CD4-positive, alpha-beta T cell (primary cell): ENCODE measurements at regions not wholly inside any gene's neighbourhood (a gene's known extent, or its start where the extent isn't known, plus 50 kb on each side); places are given as distances from the start of the nearest gene placed in this dataset.

Experiments used
- ATAC-seq: fragments of 200-7000 bp; cut with Tn5 transposase; one replicate; pipeline ENCODE4 v1.10.0; 2022; ENCODE audit warnings: mild to moderate bottlenecking; ENCODE audit not compliant: poor library complexity
- CTCF ChIA-PET: fragments of 350-600 bp; sonication (Branson Sonifier 250); formaldehyde crosslinking; loops from one replicate; lab custom pipeline; 2021; ENCODE audit warnings: antibody characterized with exemption, inconsistent platforms; lab: Charles Lee
- POLR2A ChIA-PET: fragments of 350-600 bp; sonication (Branson Sonifier 250); formaldehyde crosslinking; loops from one replicate; lab custom pipeline; 2021; ENCODE audit warnings: antibody characterized with exemption, inconsistent platforms; lab: Charles Lee
- DNase-seq, 14 experiments: peaks; one replicate each; pipeline ENCODE4 v3.0.0-alpha.2; 2013 to 2020; ENCODE audit warnings: mixed read lengths in 2 of 14
- H3K27ac ChIP-seq, 2 donors: one replicate each; pipeline versions ENCODE4 v1.5.1 to v1.7.0; 2013; ENCODE audit warnings: low read length in 2 of 2, low read depth in 1 of 2, mild to moderate bottlenecking in 1 of 2
- H3K27me3 ChIP-seq, 2 experiments: 1 replicate in 1 of 2; 2 replicates in 1 of 2; pipeline versions ENCODE4 v1.6.1 to v1.7.0; 2013; ENCODE audit warnings: low read length in 2 of 2, control low read depth in 1 of 2, mild to moderate bottlenecking in 1 of 2, moderate library complexity in 1 of 2; ENCODE audit not compliant: insufficient read depth in 2 of 2, control insufficient read depth in 1 of 2
- H3K36me3 ChIP-seq: one replicate; pipeline ENCODE4 v1.6.1; 2013; ENCODE audit warnings: low read length, control low read depth; ENCODE audit not compliant: insufficient read depth
- H3K4me1 ChIP-seq: one replicate; pipeline ENCODE4 v1.6.1; 2013; ENCODE audit warnings: low read length, control low read depth; ENCODE audit not compliant: insufficient read depth
- H3K4me3 ChIP-seq: one replicate; pipeline ENCODE4 v1.5.1; 2013; ENCODE audit warnings: mild to moderate bottlenecking, low read length, moderate library complexity
- H3K9me3 ChIP-seq, 2 experiments: 1 replicate in 1 of 2; 2 replicates in 1 of 2; pipeline versions ENCODE4 v1.6.1 to v1.7.0; 2013; ENCODE audit warnings: low read length in 2 of 2, mild to moderate bottlenecking in 2 of 2, control low read depth in 1 of 2, moderate library complexity in 1 of 2; ENCODE audit not compliant: control insufficient read depth in 1 of 2, insufficient read depth in 1 of 2
- H3K27ac Mint-ChIP-seq: one replicate; pipeline ENCODE4 v1.8.0; 2020; ENCODE audit warnings: mixed read lengths
- H3K27me3 Mint-ChIP-seq: one replicate; pipeline ENCODE4 v1.8.0; 2021; ENCODE audit warnings: mixed read lengths
- H3K36me3 Mint-ChIP-seq: one replicate; pipeline ENCODE4 v1.8.0; 2021; ENCODE audit warnings: low read depth, mixed read lengths
- H3K4me1 Mint-ChIP-seq: one replicate; pipeline ENCODE4 v1.8.0; 2021; ENCODE audit warnings: low read depth, mixed read lengths
- H3K4me3 Mint-ChIP-seq: one replicate; pipeline ENCODE4 v1.8.0; 2020; ENCODE audit warnings: mild to moderate bottlenecking, mixed read lengths
- H3K9me3 Mint-ChIP-seq: one replicate; pipeline ENCODE4 v1.8.0; 2020; ENCODE audit warnings: mixed read lengths
- intact Hi-C, 2 experiments: fragments of 100-400 bp; cut with DNase I in 1 of 2; cut with micrococcal nuclease in 1 of 2; formaldehyde crosslinking; loops; one replicate each; pipeline versions ENCODE4 v1.15.1 to v1.9.0; 2023 to 2025; cut with DNase I, micrococcal nuclease
- TF ChIP-seq, protein P1 (sequence below): fragments of 200-600 bp; IDR thresholded peaks from one replicate; pipeline ENCODE4 v1.8.0; 2022; ENCODE audit warnings: antibody characterized with exemption, mild to moderate bottlenecking

DNA sequence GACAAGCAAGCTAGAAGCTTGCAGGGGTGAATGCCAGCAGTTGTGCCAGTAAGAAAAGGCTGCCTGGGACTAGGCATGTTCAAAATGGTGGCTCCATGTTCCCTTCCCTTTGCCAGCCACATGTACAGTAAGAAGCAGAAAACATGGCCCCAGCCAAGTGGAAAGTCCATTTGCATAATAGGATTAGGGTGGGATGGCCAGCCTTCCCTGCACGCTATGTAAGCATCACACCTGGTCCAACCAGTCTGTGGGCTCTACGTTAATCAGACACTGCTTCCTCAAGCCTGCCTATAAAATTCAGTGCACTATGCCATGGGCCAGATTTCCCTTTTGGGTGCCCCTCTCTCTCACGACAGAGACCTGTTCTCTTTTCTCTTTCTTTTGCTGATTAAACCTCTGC lies 288.4 kb downstream of the GXYLT1 start:
- H3K27me3 ChIP-seq, result no peaks in the 10 kb centered on the region
- intact Hi-C loops, result no loop called here
- ATAC-seq (no peak), DNase-seq (no peak)
- H3K27ac ChIP-seq, result no peak overlapping the region
- no peak overlapping the region for H3K4me3 ChIP-seq
- Mint-ChIP-seq H3K4me1 (no peaks in the 10 kb centered on the region), H3K36me3 (no peaks in the 10 kb centered on the region), H3K9me3 (no peaks in the 10 kb centered on the region), H3K4me3 (no peak overlapping the region), H3K27ac (no peak overlapping the region), H3K27me3 (no peaks in the 10 kb centered on the region)
- H3K4me1 ChIP-seq, result no peaks in the 10 kb centered on the region
- CTCF ChIA-PET, result no interaction called here
- TF ChIP-seq, protein P1, sequence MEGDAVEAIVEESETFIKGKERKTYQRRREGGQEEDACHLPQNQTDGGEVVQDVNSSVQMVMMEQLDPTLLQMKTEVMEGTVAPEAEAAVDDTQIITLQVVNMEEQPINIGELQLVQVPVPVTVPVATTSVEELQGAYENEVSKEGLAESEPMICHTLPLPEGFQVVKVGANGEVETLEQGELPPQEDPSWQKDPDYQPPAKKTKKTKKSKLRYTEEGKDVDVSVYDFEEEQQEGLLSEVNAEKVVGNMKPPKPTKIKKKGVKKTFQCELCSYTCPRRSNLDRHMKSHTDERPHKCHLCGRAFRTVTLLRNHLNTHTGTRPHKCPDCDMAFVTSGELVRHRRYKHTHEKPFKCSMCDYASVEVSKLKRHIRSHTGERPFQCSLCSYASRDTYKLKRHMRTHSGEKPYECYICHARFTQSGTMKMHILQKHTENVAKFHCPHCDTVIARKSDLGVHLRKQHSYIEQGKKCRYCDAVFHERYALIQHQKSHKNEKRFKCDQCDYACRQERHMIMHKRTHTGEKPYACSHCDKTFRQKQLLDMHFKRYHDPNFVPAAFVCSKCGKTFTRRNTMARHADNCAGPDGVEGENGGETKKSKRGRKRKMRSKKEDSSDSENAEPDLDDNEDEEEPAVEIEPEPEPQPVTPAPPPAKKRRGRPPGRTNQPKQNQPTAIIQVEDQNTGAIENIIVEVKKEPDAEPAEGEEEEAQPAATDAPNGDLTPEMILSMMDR, result no peak
- H3K9me3 ChIP-seq, result no peaks in the 10 kb centered on the region
- no peaks in the 10 kb centered on the region for H3K36me3 ChIP-seq
- POLR2A ChIA-PET, result no interaction called here

DNA sequence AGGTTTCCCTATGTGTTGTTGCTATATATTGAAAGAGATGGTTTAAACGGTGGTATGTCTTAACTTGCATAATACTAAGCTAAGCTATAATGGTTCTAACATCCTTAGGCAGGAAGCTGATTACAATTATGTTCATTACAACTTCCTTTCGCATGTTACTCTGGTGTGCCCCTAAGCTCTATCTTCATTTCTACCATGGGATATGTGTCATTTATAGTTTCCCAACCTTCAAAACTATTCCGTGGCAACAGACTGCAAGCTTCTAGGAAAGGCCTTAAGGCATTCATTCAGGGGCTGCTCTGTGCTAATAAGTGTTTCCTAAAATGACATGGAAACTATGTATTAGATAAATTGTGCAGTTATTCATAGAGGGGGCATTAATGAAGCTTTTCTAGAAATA lies 294.6 kb downstream of the GXYLT1 start:
- H3K36me3 ChIP-seq, result no peaks in the 10 kb centered on the region
- CTCF ChIA-PET, result interaction anchor here (1.2 kb wide), 1 partner anchor 11 kb away, joined by 3 read pairs; no protein-coding TSS in a partner anchor
- no peaks in the 10 kb centered on the region for H3K9me3 Mint-ChIP-seq
- no peaks in the 10 kb centered on the region for H3K9me3 ChIP-seq
- intact Hi-C loops, result no loop called here
- DNase-seq (no peak), ATAC-seq (no peak)
- no peaks in the 10 kb centered on the region for H3K4me1 ChIP-seq
- no peak overlapping the region for H3K4me3 Mint-ChIP-seq
- TF ChIP-seq, protein P1, result no peak
- no peaks in the 10 kb centered on the region for H3K27me3 ChIP-seq
- no peaks in the 10 kb centered on the region for H3K27me3 Mint-ChIP-seq
- H3K27ac ChIP-seq, result no peak overlapping the region
- no peaks in the 10 kb centered on the region for H3K36me3 Mint-ChIP-seq
- H3K4me3 ChIP-seq, result no peak overlapping the region
- POLR2A ChIA-PET, result no interaction called here
- H3K4me1 Mint-ChIP-seq, result no peaks in the 10 kb centered on the region
- H3K27ac Mint-ChIP-seq, result no peak overlapping the region

DNA sequence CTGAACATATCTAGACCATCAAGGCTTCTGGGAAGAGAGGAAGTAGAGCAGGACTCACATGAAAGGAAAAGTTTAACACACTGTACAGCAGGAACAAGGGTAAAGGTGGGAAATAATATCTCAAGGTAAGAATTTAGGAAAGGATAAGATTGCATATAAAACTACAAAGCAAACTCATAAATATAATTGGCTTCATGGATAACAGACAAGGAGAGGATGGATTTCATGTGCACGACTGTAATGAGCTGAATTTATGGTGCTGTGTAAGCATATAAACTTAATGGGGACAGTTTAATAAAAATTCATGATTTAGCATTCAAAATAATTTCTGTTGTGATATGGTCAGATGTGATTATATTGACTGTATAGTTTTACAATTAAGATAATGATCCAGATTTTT lies 298.0 kb downstream of the GXYLT1 start:
- Mint-ChIP-seq H3K9me3 (no peaks in the 10 kb centered on the region), H3K27me3 (no peaks in the 10 kb centered on the region), H3K4me1 (no peaks in the 10 kb centered on the region), H3K36me3 (no peaks in the 10 kb centered on the region), H3K27ac (no peak overlapping the region), H3K4me3 (no peak overlapping the region)
- ChIA-PET POLR2A (no interaction called here), CTCF (no interaction called here)
- TF ChIP-seq, protein P1, result no peak
- H3K9me3 ChIP-seq, result no peaks in the 10 kb centered on the region
- no peaks in the 10 kb centered on the region for H3K36me3 ChIP-seq
- no peak for DNase-seq
- ATAC-seq, result no peak
- intact Hi-C loops, result no loop called here
- no peak overlapping the region for H3K4me3 ChIP-seq
- no peaks in the 10 kb centered on the region for H3K27me3 ChIP-seq
- no peaks in the 10 kb centered on the region for H3K4me1 ChIP-seq
- H3K27ac ChIP-seq, result no peak overlapping the region
